ENCODE measurements at regions not wholly inside any gene's neighbourhood (a gene's known extent, or its start where the extent isn't known, plus 50 kb on each side); places are given as distances from the start of the nearest gene placed in this dataset.

DNA sequence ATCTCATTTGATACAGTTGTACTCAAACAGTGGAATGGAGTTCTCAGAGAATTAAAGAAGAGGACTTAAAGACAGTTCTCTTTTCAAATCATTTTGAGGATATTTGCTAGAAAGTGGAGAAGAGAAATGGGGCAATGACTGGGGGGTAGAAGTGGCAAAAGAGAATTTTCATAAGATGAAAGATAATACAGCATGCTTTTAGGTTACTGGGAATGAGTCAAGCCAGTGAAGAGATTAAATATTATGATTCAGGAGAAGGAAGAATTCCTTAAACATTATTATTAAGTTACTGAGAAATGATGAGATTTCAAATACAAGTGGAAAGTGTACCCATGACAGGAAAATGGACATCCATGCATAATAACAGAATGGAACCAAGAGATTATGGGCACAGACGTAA, 219.0 kb upstream of the DKK2 start:
- Histone ChIP-seq H3K36me3 (ENCODE audit: insufficient read depth) (no peaks in the 10 kb centered on the region), H3K4me3 (ENCODE audit: low read depth, low read length) (no peak overlapping the region), H3K27ac (ENCODE audit: low read depth) (no peak overlapping the region), H3K4me1 (ENCODE audit: insufficient read depth) (no peaks in the 10 kb centered on the region)
- WGBS = 86% methylated on average over 1 of the region's 1 CpG
- DNase-seq (ENCODE audit: extremely low spot score) = no peak

DNA sequence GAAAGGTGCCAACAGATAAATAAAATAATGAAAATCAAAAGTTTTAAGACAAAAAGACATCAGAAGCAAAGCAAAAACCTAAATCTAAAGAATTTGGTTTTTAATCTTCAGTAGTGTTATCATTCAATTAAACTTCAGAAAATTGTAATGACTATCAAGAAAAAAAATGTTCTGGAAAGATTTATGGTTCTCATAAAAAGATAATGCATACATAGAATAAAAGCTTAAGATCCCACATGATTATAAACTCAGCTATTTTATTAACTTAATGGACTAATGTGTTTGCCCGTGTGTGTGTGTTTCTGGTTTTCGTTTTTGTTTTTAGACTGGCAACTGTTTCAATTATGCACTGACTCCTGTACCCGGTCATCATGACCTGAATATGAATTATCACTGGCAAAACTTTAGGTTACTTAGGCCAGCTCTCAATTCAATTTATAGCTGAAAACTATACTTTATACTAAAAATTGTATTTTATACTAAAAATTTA, 217.5 kb upstream of the DKK2 start:
- no peaks in the 10 kb centered on the region for H3K4me1 ChIP-seq (ENCODE audit: insufficient read depth)
- DNase-seq (ENCODE audit: extremely low spot score) = no peak
- no peak overlapping the region for H3K27ac ChIP-seq (ENCODE audit: low read depth)
- 66% methylated on average over 3 of the region's 3 CpGs for WGBS
- H3K36me3 ChIP-seq (ENCODE audit: insufficient read depth) = no peaks in the 10 kb centered on the region
- H3K4me3 ChIP-seq (ENCODE audit: low read depth, low read length) = no peak overlapping the region

DNA sequence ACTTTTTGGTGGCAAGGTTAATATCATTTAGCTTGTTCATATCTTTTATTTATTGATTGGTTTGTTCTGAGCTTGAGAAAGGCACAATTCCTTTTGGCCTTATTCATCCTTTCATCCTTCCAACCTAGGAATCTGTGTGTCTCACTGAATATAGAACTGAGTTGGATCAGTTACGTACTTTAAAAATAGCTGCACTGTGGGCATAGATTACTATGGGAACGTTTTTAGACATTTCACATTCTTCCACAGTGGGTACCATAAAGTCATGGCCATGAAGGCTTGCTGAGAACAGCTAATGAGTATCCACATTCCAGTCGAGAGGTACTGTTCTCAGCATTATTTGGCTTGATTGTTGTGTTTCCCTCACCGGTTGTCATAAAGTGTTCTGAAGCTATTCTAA, 217.0 kb upstream of the DKK2 start:
- Histone ChIP-seq H3K4me3 (ENCODE audit: low read depth, low read length) (no peak overlapping the region), H3K4me1 (ENCODE audit: insufficient read depth) (no peaks in the 10 kb centered on the region), H3K27ac (ENCODE audit: low read depth) (no peak overlapping the region), H3K36me3 (ENCODE audit: insufficient read depth) (no peaks in the 10 kb centered on the region)
- no peak for DNase-seq (ENCODE audit: extremely low spot score)
- 69% methylated on average over 4 of the region's 4 CpGs for WGBS

DNA sequence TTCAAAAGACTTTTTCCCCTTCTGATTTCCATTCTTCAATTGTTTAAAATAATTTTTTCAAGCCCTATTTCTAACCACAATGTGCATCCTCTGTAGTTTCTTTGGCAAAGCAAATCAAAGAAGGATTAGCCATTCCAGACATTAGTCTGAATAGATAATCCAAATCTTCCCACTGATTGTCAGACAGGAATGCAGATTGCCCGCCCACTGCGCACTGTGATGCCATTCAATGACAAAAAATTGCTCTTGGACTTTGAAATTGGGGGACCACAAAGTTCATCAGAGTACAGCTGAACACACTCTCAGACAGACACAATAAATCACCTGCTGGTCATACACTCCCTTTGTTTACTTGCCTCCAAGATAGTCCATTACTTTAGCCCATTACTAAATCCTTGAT, 216.5 kb upstream of the DKK2 start:
- DNase-seq (ENCODE audit: extremely low spot score) = no peak
- no peak overlapping the region for H3K4me3 ChIP-seq (ENCODE audit: low read depth, low read length)
- 84% methylated on average over 2 of the region's 2 CpGs for WGBS
- no peaks in the 10 kb centered on the region for H3K4me1 ChIP-seq (ENCODE audit: insufficient read depth)
- no peak overlapping the region for H3K27ac ChIP-seq (ENCODE audit: low read depth)
- H3K36me3 ChIP-seq (ENCODE audit: insufficient read depth) = no peaks in the 10 kb centered on the region

DNA sequence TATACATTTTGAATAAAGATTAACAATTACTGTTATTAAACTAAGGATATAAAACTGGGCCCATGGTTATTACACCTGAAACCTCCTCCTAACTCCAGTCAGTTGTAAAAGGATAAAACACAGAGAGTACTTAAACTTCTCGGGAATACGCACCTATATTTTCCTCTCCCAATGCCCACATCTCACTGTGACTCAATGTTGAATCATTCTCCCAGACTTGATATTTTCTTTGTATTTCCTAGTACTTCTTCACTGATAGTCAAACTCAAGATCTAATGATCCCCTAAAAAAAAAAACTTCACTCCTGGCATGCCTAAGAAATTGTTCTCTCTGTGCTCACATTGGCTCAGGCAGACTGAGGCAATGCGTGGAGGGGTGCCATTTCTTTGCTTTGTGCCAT, 212.5 kb upstream of the DKK2 start:
- no peak overlapping the region for H3K27ac ChIP-seq (ENCODE audit: low read depth)
- DNase-seq (ENCODE audit: extremely low spot score) = no peak
- no peaks in the 10 kb centered on the region for H3K4me1 ChIP-seq (ENCODE audit: insufficient read depth)
- 66% methylated on average over 3 of the region's 3 CpGs for WGBS
- no peaks in the 10 kb centered on the region for H3K36me3 ChIP-seq (ENCODE audit: insufficient read depth)
- no peak overlapping the region for H3K4me3 ChIP-seq (ENCODE audit: low read depth, low read length)

DNA sequence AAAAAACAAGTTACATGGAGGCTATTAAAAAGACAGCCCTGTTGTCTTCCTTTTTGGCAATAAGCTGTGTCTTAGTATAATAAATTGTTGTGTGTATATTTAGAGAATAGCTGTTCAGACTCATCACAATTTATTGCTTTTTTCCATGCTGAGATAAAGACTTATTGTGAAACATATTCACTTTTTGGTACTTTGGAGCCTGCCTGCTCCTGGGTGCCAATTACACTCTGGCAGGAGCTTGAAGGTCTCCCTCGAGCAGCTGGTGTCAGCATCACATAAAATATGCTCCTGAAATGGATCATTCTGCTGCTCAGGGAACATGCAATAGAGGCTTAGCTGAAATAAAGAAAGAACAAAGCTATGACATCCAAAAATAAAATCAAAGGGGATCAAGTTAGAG, 211.6 kb upstream of the DKK2 start:
- 5% methylated on average over 1 of the region's 1 CpG for WGBS
- Histone ChIP-seq H3K36me3 (ENCODE audit: insufficient read depth) (no peaks in the 10 kb centered on the region), H3K27ac (ENCODE audit: low read depth) (no peak overlapping the region), H3K4me1 (ENCODE audit: insufficient read depth) (no peaks in the 10 kb centered on the region), H3K4me3 (ENCODE audit: low read depth, low read length) (no peak overlapping the region)
- no peak for DNase-seq (ENCODE audit: extremely low spot score)

DNA sequence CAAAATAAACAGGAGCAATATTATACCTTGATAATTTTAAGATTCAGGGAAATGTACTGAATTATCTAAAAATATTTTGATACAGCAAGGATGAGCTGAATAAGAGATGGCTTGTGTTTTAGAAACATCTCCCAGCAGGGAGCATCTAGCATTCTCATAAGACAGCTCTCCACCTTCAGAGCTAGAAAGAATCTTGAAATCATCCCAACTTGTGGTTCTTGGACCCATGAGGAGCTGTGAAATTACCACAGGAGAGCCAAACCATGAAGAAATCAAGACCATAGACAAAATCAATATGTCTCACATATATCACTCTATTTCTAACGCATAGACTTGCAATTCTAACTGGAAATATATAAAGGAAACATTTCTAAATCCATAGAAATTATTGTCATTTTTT, 210.6 kb upstream of the DKK2 start:
- H3K4me3 ChIP-seq (ENCODE audit: low read depth, low read length) = no peak overlapping the region
- WGBS = 88% methylated on average over 1 of the region's 1 CpG

DNA sequence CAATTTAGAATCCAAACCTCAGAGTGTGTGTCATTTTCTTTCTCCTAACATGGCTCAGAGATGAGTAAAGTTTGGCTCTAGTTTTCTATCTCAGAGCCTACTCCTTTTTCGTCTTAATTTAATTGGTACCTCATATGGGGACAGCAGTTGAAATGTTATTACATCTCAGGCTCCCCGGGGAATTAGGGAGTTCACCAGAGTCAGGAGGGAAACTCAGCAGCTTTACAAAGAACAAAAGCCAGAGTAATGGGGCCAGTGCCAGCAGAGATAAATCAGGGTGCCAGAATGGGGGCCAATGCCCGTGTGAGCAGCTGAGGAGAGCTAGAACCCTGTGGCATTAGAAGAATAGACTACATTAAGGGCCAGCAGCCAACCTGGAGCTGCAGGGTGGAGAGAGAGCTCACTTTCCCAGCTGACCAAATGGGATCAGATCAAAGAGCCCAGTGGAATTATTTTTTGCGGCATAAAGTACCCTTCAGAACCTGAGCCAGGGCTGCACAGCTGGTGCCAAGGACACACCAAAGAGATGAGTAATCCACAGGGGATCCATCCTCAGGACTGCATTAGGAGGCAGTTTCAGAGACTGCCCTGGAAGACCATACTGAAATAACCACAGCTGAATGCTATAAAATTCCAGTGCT, 207.1 kb upstream of the DKK2 start:
- no peak overlapping the region for H3K27ac ChIP-seq (ENCODE audit: low read depth)
- 26% methylated on average over 4 of the region's 4 CpGs for WGBS

More for the DNA sequence above, 210.6 kb upstream of the DKK2 start:
- no peaks in the 10 kb centered on the region for H3K4me1 ChIP-seq (ENCODE audit: insufficient read depth)
- no peaks in the 10 kb centered on the region for H3K36me3 ChIP-seq (ENCODE audit: insufficient read depth)
- H3K27ac ChIP-seq (ENCODE audit: low read depth) = no peak overlapping the region
- DNase-seq (ENCODE audit: extremely low spot score) = no peak

DNA sequence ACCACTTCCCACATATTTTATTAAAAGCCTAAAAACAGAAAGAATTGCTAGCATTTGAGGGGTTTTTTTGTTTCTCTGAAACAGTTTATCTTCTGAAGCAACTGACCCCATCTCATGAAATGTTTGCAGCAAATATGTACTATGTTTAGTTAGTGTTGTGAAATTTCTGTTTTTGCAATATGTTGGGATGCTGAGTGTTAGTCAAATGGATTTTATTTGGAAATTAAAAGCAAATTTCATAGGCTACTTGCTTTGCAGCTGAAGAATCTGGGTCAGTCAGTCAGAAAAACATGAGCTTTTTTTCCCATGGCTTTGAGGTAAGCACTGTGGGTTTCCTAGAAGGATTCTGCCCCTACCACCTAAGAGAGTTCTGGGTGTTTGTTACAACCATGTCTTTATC, 184.9 kb upstream of the DKK2 start:
- H3K4me3 ChIP-seq (ENCODE audit: low read depth, low read length) = no peak overlapping the region
- H3K4me1 ChIP-seq (ENCODE audit: insufficient read depth) = no peaks in the 10 kb centered on the region
- DNase-seq (ENCODE audit: extremely low spot score) = no peak
- H3K27ac ChIP-seq (ENCODE audit: low read depth) = no peak overlapping the region
- H3K36me3 ChIP-seq (ENCODE audit: insufficient read depth) = no peaks in the 10 kb centered on the region

More for the DNA sequence above, 207.1 kb upstream of the DKK2 start:
- DNase-seq (ENCODE audit: extremely low spot score) = no peak
- Histone ChIP-seq H3K4me1 (ENCODE audit: insufficient read depth) (no peaks in the 10 kb centered on the region), H3K4me3 (ENCODE audit: low read depth, low read length) (no peak overlapping the region), H3K36me3 (ENCODE audit: insufficient read depth) (no peaks in the 10 kb centered on the region)

DNA sequence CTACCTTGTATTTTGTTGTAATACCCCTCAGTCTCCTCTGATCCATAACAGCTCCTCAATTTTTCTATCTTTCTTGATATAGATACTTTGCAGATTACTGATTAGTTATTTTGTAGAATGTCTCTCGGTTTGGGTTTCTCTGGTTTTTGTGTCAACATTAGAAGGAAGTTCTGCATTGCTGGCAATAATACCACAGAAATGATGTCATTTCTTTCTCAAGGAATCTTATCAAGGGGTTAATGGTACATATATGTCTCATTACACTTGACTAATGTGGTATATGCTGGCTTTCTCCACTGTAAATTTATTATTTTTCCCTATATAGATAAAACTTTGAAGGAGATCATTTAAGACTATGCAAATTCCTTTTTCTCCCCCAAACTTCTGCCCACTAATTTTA, 183.6 kb upstream of the DKK2 start:
- H3K36me3 ChIP-seq (ENCODE audit: insufficient read depth) = no peaks in the 10 kb centered on the region
- no peak overlapping the region for H3K27ac ChIP-seq (ENCODE audit: low read depth)
- H3K4me3 ChIP-seq (ENCODE audit: low read depth, low read length) = no peak overlapping the region
- DNase-seq (ENCODE audit: extremely low spot score) = no peak
- 65% methylated on average over 1 of the region's 1 CpG for WGBS
- H3K4me1 ChIP-seq (ENCODE audit: insufficient read depth) = no peaks in the 10 kb centered on the region

DNA sequence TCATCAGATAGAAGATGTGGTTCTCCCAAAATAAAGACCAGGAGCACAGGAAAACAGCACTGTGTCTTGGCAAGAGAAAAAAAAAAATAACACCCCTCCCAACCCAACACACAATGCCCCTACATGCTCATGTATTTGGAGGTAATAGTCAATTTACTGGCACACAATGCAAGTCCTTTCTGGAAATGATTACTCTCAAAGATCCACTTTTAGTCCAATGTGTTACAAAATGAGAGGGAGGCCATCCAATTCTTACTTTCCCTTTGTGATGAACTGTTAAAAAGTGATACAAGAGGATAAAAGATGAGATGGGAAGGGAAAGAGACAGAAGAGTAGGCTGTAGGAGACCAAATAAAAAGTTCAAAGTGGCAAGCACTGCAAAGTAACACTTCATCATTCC, 180.3 kb upstream of the DKK2 start:
- Histone ChIP-seq H3K27ac (ENCODE audit: low read depth) (no peak overlapping the region), H3K36me3 (ENCODE audit: insufficient read depth) (no peaks in the 10 kb centered on the region), H3K4me3 (ENCODE audit: low read depth, low read length) (no peak overlapping the region), H3K4me1 (ENCODE audit: insufficient read depth) (no peaks in the 10 kb centered on the region)
- no peak for DNase-seq (ENCODE audit: extremely low spot score)

DNA sequence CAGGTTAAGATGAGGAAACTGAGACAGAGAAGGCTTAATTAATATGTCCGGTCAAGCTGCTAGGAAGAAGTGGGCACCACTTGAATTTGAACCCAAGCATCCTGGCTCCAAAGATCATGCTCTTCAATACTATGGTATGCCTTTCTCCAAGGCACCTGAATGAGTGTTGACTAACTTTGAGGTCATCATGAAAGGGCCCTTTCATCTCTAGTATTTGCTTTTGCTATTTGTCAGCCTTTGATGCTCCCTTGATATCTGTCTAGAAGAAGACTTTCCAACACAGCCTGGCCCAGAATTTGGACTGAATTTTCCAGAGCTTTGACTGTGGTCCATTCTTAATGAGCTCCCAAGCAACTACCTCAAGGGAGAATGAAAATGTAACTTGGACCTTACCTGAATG, 179.1 kb upstream of the DKK2 start:
- no peak for DNase-seq (ENCODE audit: extremely low spot score)
- Histone ChIP-seq H3K4me1 (ENCODE audit: insufficient read depth) (no peaks in the 10 kb centered on the region), H3K4me3 (ENCODE audit: low read depth, low read length) (no peak overlapping the region), H3K27ac (ENCODE audit: low read depth) (no peak overlapping the region), H3K36me3 (ENCODE audit: insufficient read depth) (no peaks in the 10 kb centered on the region)
- 94% methylated on average over 1 of the region's 1 CpG for WGBS

DNA sequence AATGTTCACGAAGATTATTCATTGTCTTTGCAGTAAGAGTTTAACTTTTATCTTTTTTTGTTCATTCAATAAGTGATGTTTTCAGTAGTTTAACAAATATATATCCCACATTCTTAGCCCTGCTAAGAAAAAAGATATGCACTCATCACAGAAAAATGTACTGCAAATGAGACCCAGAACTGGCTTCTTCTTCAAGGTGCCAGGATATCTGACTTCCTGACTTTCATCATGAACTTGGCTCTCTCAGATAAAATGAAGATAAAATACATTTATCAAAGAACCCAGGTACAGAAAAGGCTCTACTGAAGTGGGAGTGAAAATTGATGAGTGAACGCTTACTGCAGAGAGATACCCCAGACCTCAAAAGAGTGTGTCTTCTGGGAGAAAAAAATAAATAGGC, 177.8 kb upstream of the DKK2 start:
- H3K4me3 ChIP-seq (ENCODE audit: low read depth, low read length) = no peak overlapping the region
- H3K36me3 ChIP-seq (ENCODE audit: insufficient read depth) = no peaks in the 10 kb centered on the region
- no peaks in the 10 kb centered on the region for H3K4me1 ChIP-seq (ENCODE audit: insufficient read depth)
- no peak overlapping the region for H3K27ac ChIP-seq (ENCODE audit: low read depth)
- DNase-seq (ENCODE audit: extremely low spot score) = no peak
- WGBS = 91% methylated on average over 2 of the region's 2 CpGs

DNA sequence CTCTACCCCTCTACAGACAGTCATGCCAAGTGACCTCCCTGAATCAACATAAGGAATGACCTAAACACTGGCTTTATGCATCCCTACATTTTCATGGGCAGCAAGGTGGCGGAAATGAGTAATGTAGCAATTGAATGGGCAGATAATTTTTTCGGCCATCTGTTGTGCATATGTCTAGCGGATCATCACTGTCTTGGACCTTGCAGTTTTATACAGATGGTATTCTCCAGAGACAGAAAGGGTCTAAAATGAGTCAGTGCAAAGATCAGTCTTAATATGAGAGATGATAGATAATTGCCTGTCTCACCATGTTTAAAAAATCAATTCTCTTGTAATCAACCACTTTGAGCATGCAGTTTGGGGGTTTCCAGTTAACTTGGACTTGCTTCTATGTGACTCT, 177.3 kb upstream of the DKK2 start:
- Histone ChIP-seq H3K4me1 (ENCODE audit: insufficient read depth) (no peaks in the 10 kb centered on the region), H3K27ac (ENCODE audit: low read depth) (no peak overlapping the region), H3K4me3 (ENCODE audit: low read depth, low read length) (no peak overlapping the region), H3K36me3 (ENCODE audit: insufficient read depth) (no peaks in the 10 kb centered on the region)
- no peak for DNase-seq (ENCODE audit: extremely low spot score)
- WGBS = 96% methylated on average over 3 of the region's 3 CpGs

DNA sequence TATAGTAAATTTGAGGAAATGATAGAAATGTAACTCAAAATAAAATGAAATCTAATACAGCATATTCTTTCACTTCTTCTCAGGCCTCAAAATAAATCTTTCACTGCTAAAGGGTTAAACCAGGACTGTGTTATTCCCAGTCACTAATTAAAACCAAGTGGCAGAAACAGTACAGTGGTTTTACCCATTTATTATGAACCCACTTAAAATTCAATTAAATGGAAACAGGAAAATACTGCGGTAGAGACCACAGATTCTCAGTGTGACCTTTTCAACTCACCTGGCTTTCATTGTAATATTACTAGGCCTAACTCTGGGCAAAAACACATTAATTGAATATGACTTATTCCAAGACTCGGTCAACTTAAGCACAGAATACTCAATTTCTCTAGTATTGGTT, 176.5 kb upstream of the DKK2 start:
- 92% methylated on average over 2 of the region's 2 CpGs for WGBS
- Histone ChIP-seq H3K36me3 (ENCODE audit: insufficient read depth) (no peaks in the 10 kb centered on the region), H3K4me3 (ENCODE audit: low read depth, low read length) (no peak overlapping the region), H3K27ac (ENCODE audit: low read depth) (no peak overlapping the region), H3K4me1 (ENCODE audit: insufficient read depth) (no peaks in the 10 kb centered on the region)
- no peak for DNase-seq (ENCODE audit: extremely low spot score)

Data from urinary bladder (tissue), 3 donors.